K562 (cell line): ENCODE measurements at regions not wholly inside any gene's neighbourhood (a gene's known extent, or its start where the extent isn't known, plus 50 kb on each side); places are given as distances from the start of the nearest gene placed in this dataset.

Experiments
- ATAC-seq: fragments of 200-7000 bp; cut with Tn5 transposase; 3 replicates; pipeline ENCODE4 v1.9.1; 2020; ENCODE audit warnings: moderate library complexity
- BruUV-seq: library from RNA; stranded (reverse); fragments of 400-500 nt; replicated peaks from 2 replicates; lab custom pipeline; 2021; lab: Mats Ljungman, UMichigan
- CTCF ChIA-PET: fragments of 300-600 bp; formaldehyde crosslinking; extraction: SDS; loops from one replicate; lab custom pipeline; 2021; ENCODE audit warnings: low intra/inter-chr PET ratio; lab: Yijun Ruan, JAX
- POLR2A ChIA-PET: fragments of 300-600, 350-650 bp; sonication (Branson Sonifier 250); formaldehyde crosslinking; extraction: SDS; loops from one replicate; lab custom pipeline; 2021; ENCODE audit warnings: antibody characterized with exemption, inconsistent platforms; lab: Yijun Ruan, JAX
- DNase-seq, 4 experiments: peaks; one replicate each; pipeline versions ENCODE4 v3.0.0 to v3.0.0-alpha.2; 2011 to 2018; ENCODE audit warnings: low spot score in 3 of 4, mixed read lengths in 3 of 4; ENCODE audit errors: extremely low read depth in 1 of 4
- FAIRE-seq: peaks from 2 replicates; lab custom pipeline; 2011; peaks lifted over from hg19 to GRCh38; lab: Jason Lieb, UNC
- H2AFZ ChIP-seq: 2 replicates; pipeline ENCODE4 v1.6.0; 2011; ENCODE audit warnings: low read depth, low read length, control low read depth, inconsistent platforms
- H3K27ac ChIP-seq: fragments of 200-600 bp; 3 replicates; pipeline ENCODE4 v1.8.0; 2011; ENCODE audit warnings: low read depth, mild to moderate bottlenecking, control low read depth, inconsistent platforms, low read length, moderate library complexity, mixed read lengths; ENCODE audit errors: extremely low read depth
- H3K27me3 ChIP-seq, 2 experiments: fragments of 300-600 bp in 1 of 2; 2 replicates in 1 of 2; 3 replicates in 1 of 2; pipeline versions ENCODE4 v1.6.0 to v1.8.0; 2011; ENCODE audit warnings: inconsistent platforms in 2 of 2, low read length in 2 of 2, mild to moderate bottlenecking in 1 of 2, mixed read lengths in 1 of 2, moderate library complexity in 1 of 2; ENCODE audit not compliant: control insufficient read depth in 2 of 2, insufficient read depth in 2 of 2
- H3K36me3 ChIP-seq: fragments of 300-600 bp; 3 replicates; pipeline ENCODE4 v1.8.0; 2011; ENCODE audit warnings: mild to moderate bottlenecking, low read length, inconsistent platforms; ENCODE audit not compliant: control insufficient read depth, insufficient read depth
- H3K4me1 ChIP-seq, 2 experiments: fragments of 200-600 bp in 1 of 2; replicated peaks in 1 of 2; 2 replicates in 1 of 2; 3 replicates in 1 of 2; pipeline versions ENCODE4 v1.5.1 to v1.8.0; 2011; ENCODE audit warnings: inconsistent platforms in 2 of 2, low read length in 2 of 2, mild to moderate bottlenecking in 1 of 2, mixed read lengths in 1 of 2, moderate library complexity in 1 of 2; ENCODE audit not compliant: control insufficient read depth in 2 of 2, insufficient read depth in 2 of 2
- H3K4me2 ChIP-seq: 2 replicates; pipeline ENCODE4 v1.6.1; 2011; ENCODE audit warnings: low read length, control low read depth, inconsistent platforms, mixed read lengths; ENCODE audit not compliant: insufficient read depth
- H3K4me3 ChIP-seq: fragments of 200-600 bp; sonication (generic), shearing (Covaris generic); 2 replicates; pipeline ENCODE4 v1.5.1; 2016; ENCODE audit warnings: control low read depth, inconsistent platforms
- H3K79me2 ChIP-seq: fragments of 200-600 bp; 3 replicates; pipeline ENCODE4 v1.8.0; 2011; ENCODE audit warnings: low read length, inconsistent platforms; ENCODE audit not compliant: control insufficient read depth, insufficient read depth
- H3K9ac ChIP-seq, 2 experiments: 2 replicates each; pipeline versions ENCODE4 v1.6.0 to v1.6.1; 2011; ENCODE audit warnings: low read depth in 2 of 2, low read length in 2 of 2, control low read depth in 1 of 2, inconsistent platforms in 1 of 2, mild to moderate bottlenecking in 1 of 2, mixed read lengths in 1 of 2; ENCODE audit not compliant: insufficient read depth in 1 of 2
- H3K9me1 ChIP-seq: one replicate; pipeline ENCODE4 v1.6.0; 2011; ENCODE audit warnings: inconsistent platforms, mild to moderate bottlenecking, low read length, moderate library complexity; ENCODE audit not compliant: control insufficient read depth, insufficient read depth
- H3K9me3 ChIP-seq: replicated peaks from 2 replicates; pipeline ENCODE4 v1.5.1; 2011; ENCODE audit warnings: low read depth, low read length, inconsistent platforms; ENCODE audit not compliant: control insufficient read depth, insufficient read depth
- H4K20me1 ChIP-seq: replicated peaks from 2 replicates; pipeline ENCODE4 v1.6.1; 2011; ENCODE audit warnings: low read length, inconsistent platforms, mixed read lengths; ENCODE audit not compliant: control insufficient read depth, insufficient read depth
- CTCF ChIP-seq, 3 experiments: IDR thresholded peaks in 2 of 3; conservative IDR thresholded peaks in 1 of 3; 2 replicates each; pipeline ENCODE4 v1.5.1; 2011 to 2012; ENCODE audit warnings: low read length in 3 of 3, mild to moderate bottlenecking in 3 of 3, control low read depth in 2 of 3, improper control_type of control experiment in 1 of 3, inconsistent platforms in 1 of 3, low read depth in 1 of 3, mixed read lengths in 1 of 3, moderate library complexity in 1 of 3; ENCODE audit not compliant: insufficient read depth in 2 of 3
- DPF2 ChIP-seq: fragments of 450-650 bp; IDR thresholded peaks from 2 replicates; pipeline ENCODE4 v1.6.1; 2016
- HNRNPUL1 ChIP-seq: fragments of 200-400 bp; formaldehyde crosslinking; IDR thresholded peaks from 2 replicates; pipeline ENCODE4 v1.6.1; 2017; ENCODE audit warnings: low read length
- LEF1 ChIP-seq: fragments of 450-650 bp; IDR thresholded peaks from 2 replicates; pipeline ENCODE4 v1.6.1; 2016; ENCODE audit warnings: mild to moderate bottlenecking
- MIER1 ChIP-seq: fragments of 450-650 bp; IDR thresholded peaks from 2 replicates; pipeline ENCODE4 v1.6.1; 2016; ENCODE audit warnings: antibody characterized with exemption, mild to moderate bottlenecking, low read depth
- NCOA1 ChIP-seq: fragments of 450-650 bp; IDR thresholded peaks from 2 replicates; pipeline ENCODE4 v1.6.1; 2016; ENCODE audit warnings: low read depth
- NCOA4 ChIP-seq: fragments of 450-650 bp; IDR thresholded peaks from 2 replicates; pipeline ENCODE4 v1.6.1; 2018; ENCODE audit warnings: mild to moderate bottlenecking; ENCODE audit not compliant: partially characterized antibody
- SAFB ChIP-seq: fragments of 200-400 bp; formaldehyde crosslinking; IDR thresholded peaks from 2 replicates; pipeline ENCODE4 v1.6.1; 2017; ENCODE audit warnings: low read depth, low read length, borderline replicate concordance
- SMARCA4 ChIP-seq: fragments of 450-650 bp; IDR thresholded peaks from 2 replicates; pipeline ENCODE4 v1.6.1; 2016
- U2AF2 ChIP-seq: fragments of 200-400 bp; formaldehyde crosslinking; optimal IDR thresholded peaks from 2 replicates; pipeline ENCODE3; 2017; ENCODE audit warnings: low read depth, mild to moderate bottlenecking, low read length
- ZBTB33 ChIP-seq: sonication (generic); formaldehyde crosslinking; IDR thresholded peaks from 2 replicates; pipeline ENCODE4 v1.8.1; 2023; ENCODE audit warnings: mild to moderate bottlenecking, missing genetic modification reagents
- ZBTB49 ChIP-seq: sonication (generic); formaldehyde crosslinking; IDR thresholded peaks from 2 replicates; pipeline ENCODE4 v1.8.0; 2022; ENCODE audit warnings: missing genetic modification reagents, mild to moderate bottlenecking, borderline replicate concordance
- ZNF274 ChIP-seq: IDR thresholded peaks from 2 replicates; pipeline ENCODE4 v1.6.1; 2011; ENCODE audit warnings: low read depth, mild to moderate bottlenecking, low read length, moderate library complexity, borderline replicate concordance
- ZNF586 ChIP-seq: fragments of 450-650 bp; formaldehyde crosslinking; conservative IDR thresholded peaks from 2 replicates; pipeline ENCODE4 v1.4.0; 2020; ENCODE audit warnings: mild to moderate bottlenecking, moderate library complexity
- WGBS: fragments of 100-300 bp; shearing (Covaris generic); methylation state at CpG from one replicate; pipeline ENCODE4 v1.1.6; 2016; ENCODE audit warnings: low coverage, mixed read lengths; ENCODE audit not compliant: insufficient coverage; ENCODE audit errors: missing lambda C conversion rate; 5-methylcytosine and 5-hydroxymethylcytosine counted together
- in situ Hi-C: fragments of 300-500 bp; cut with MboI; formaldehyde crosslinking; loops from 4 replicates; pipeline ENCODE4 v1.15.0; 2018; ENCODE audit warnings: inconsistent platforms, mixed read lengths
- intact Hi-C: fragments of 100-400 bp; cut with micrococcal nuclease; formaldehyde crosslinking; loops from 2 replicates; pipeline ENCODE4 v1.14.2; 2022
- TF ChIP-seq, protein P1 (sequence below): fragments of 250-450 bp; sonication (Bioruptor Pico); IDR thresholded peaks from 2 replicates; pipeline ENCODE4 v1.8.0; 2021; ENCODE audit warnings: moderate library complexity, mild to moderate bottlenecking, inconsistent platforms

- DNase-seq (no peak), FAIRE-seq (no peak), ATAC-seq (no peak)
- Histone ChIP-seq H3K4me2 (no peak overlapping the region), H3K27me3 (peaks cover 0 to 8% of the 10 kb centered on the region in 2 experiments; a peak in 2 of 5 replicates), H3K36me3 (no peaks in the 10 kb centered on the region), H3K9me1 (no peaks in the 10 kb centered on the region), H4K20me1 (no peaks in the 10 kb centered on the region), H3K4me1 (peaks cover 0 to 6% of the 10 kb centered on the region in 2 experiments; a peak in 2 of 5 replicates), H3K9me3 (peaks cover 4% of the 10 kb centered on the region; the same call in 1 of the 2 replicates), H3K9ac (no peak overlapping the region), H3K4me3 (no peak overlapping the region), H3K27ac (no peak overlapping the region), H2AFZ (no peak overlapping the region), H3K79me2 (no peaks in the 10 kb centered on the region)
- no TSS peak for BruUV-seq
- in situ Hi-C loops (no loop called here), intact Hi-C loops (no loop called here)
- ChIA-PET CTCF (no interaction called here), POLR2A (no interaction called here)
- 10% methylated on average over 9 of the region's 15 CpGs for WGBS
- TF ChIP-seq U2AF2 (no peak), MIER1 (no peak), ZBTB33 (no peak), SMARCA4 (no peak), LEF1 (no peak), ZNF586 (CRISPR knock-in tag) (no peak), NCOA1 (no peak), SAFB (no peak), ZBTB49 (no peak), CTCF (IDR thresholded peaks at IDR 0.05 in 2 of 3, conservative IDR thresholded peaks at IDR 0.05 in 1 of 3; ENCODE audit: insufficient read depth in 2 of 3, low read depth in 1 of 3, low read length in 3 of 3) (no peak), HNRNPUL1 (no peak), ZNF274 (no peak), NCOA4 (no peak), DPF2 (no peak)
- TF ChIP-seq, protein P1, sequence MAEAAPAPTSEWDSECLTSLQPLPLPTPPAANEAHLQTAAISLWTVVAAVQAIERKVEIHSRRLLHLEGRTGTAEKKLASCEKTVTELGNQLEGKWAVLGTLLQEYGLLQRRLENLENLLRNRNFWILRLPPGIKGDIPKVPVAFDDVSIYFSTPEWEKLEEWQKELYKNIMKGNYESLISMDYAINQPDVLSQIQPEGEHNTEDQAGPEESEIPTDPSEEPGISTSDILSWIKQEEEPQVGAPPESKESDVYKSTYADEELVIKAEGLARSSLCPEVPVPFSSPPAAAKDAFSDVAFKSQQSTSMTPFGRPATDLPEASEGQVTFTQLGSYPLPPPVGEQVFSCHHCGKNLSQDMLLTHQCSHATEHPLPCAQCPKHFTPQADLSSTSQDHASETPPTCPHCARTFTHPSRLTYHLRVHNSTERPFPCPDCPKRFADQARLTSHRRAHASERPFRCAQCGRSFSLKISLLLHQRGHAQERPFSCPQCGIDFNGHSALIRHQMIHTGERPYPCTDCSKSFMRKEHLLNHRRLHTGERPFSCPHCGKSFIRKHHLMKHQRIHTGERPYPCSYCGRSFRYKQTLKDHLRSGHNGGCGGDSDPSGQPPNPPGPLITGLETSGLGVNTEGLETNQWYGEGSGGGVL (CRISPR knock-in tag) = no peak
Measured at GRCh38 chr2:241943209-241943850, 73.8 kb downstream of the RTP5 start.
